Lower leg skin (tissue), 3 donors: ENCODE measurements at regions not wholly inside any gene's neighbourhood (a gene's known extent, or its start where the extent isn't known, plus 50 kb on each side); places are given as distances from the start of the nearest gene placed in this dataset.

ENCODE experiments used
- CTCF ChIP-seq, 3 donors: fragments of 450-650 bp; IDR thresholded peaks; one replicate each; pipeline ENCODE4 v1.5.1; 2016; ENCODE audit warnings: antibody characterized with exemption in 3 of 3, mild to moderate bottlenecking in 3 of 3, moderate library complexity in 2 of 3
- POLR2A ChIP-seq, 2 donors: fragments of 450-650 bp; IDR thresholded peaks; one replicate each; pipeline ENCODE4 v1.6.1; 2016 to 2017; ENCODE audit warnings: antibody characterized with exemption in 2 of 2, mild to moderate bottlenecking in 1 of 2, moderate library complexity in 1 of 2

GRCh38 chr11:91305402-91305801 is 919.2 kb upstream of the FAT3 start:
- no peak for TF ChIP-seq CTCF (IDR thresholded peaks at IDR 0.05)
- TF ChIP-seq POLR2A (IDR thresholded peaks at IDR 0.05), result no peak
